H1 (cell line): ENCODE measurements at regions not wholly inside any gene's neighbourhood (a gene's known extent, or its start where the extent isn't known, plus 50 kb on each side); places are given as distances from the start of the nearest gene placed in this dataset.

ENCODE experiments used
- TF ChIP-seq, protein P1 (sequence below): fragments of 300-600 bp; sonication (generic); IDR thresholded peaks from 2 replicates; pipeline ENCODE4 v1.7.1; 2012; ENCODE audit warnings: low read length, moderate library complexity, mild to moderate bottlenecking, inconsistent platforms; ENCODE audit not compliant: insufficient replicate concordance

- TF ChIP-seq, protein P1, sequence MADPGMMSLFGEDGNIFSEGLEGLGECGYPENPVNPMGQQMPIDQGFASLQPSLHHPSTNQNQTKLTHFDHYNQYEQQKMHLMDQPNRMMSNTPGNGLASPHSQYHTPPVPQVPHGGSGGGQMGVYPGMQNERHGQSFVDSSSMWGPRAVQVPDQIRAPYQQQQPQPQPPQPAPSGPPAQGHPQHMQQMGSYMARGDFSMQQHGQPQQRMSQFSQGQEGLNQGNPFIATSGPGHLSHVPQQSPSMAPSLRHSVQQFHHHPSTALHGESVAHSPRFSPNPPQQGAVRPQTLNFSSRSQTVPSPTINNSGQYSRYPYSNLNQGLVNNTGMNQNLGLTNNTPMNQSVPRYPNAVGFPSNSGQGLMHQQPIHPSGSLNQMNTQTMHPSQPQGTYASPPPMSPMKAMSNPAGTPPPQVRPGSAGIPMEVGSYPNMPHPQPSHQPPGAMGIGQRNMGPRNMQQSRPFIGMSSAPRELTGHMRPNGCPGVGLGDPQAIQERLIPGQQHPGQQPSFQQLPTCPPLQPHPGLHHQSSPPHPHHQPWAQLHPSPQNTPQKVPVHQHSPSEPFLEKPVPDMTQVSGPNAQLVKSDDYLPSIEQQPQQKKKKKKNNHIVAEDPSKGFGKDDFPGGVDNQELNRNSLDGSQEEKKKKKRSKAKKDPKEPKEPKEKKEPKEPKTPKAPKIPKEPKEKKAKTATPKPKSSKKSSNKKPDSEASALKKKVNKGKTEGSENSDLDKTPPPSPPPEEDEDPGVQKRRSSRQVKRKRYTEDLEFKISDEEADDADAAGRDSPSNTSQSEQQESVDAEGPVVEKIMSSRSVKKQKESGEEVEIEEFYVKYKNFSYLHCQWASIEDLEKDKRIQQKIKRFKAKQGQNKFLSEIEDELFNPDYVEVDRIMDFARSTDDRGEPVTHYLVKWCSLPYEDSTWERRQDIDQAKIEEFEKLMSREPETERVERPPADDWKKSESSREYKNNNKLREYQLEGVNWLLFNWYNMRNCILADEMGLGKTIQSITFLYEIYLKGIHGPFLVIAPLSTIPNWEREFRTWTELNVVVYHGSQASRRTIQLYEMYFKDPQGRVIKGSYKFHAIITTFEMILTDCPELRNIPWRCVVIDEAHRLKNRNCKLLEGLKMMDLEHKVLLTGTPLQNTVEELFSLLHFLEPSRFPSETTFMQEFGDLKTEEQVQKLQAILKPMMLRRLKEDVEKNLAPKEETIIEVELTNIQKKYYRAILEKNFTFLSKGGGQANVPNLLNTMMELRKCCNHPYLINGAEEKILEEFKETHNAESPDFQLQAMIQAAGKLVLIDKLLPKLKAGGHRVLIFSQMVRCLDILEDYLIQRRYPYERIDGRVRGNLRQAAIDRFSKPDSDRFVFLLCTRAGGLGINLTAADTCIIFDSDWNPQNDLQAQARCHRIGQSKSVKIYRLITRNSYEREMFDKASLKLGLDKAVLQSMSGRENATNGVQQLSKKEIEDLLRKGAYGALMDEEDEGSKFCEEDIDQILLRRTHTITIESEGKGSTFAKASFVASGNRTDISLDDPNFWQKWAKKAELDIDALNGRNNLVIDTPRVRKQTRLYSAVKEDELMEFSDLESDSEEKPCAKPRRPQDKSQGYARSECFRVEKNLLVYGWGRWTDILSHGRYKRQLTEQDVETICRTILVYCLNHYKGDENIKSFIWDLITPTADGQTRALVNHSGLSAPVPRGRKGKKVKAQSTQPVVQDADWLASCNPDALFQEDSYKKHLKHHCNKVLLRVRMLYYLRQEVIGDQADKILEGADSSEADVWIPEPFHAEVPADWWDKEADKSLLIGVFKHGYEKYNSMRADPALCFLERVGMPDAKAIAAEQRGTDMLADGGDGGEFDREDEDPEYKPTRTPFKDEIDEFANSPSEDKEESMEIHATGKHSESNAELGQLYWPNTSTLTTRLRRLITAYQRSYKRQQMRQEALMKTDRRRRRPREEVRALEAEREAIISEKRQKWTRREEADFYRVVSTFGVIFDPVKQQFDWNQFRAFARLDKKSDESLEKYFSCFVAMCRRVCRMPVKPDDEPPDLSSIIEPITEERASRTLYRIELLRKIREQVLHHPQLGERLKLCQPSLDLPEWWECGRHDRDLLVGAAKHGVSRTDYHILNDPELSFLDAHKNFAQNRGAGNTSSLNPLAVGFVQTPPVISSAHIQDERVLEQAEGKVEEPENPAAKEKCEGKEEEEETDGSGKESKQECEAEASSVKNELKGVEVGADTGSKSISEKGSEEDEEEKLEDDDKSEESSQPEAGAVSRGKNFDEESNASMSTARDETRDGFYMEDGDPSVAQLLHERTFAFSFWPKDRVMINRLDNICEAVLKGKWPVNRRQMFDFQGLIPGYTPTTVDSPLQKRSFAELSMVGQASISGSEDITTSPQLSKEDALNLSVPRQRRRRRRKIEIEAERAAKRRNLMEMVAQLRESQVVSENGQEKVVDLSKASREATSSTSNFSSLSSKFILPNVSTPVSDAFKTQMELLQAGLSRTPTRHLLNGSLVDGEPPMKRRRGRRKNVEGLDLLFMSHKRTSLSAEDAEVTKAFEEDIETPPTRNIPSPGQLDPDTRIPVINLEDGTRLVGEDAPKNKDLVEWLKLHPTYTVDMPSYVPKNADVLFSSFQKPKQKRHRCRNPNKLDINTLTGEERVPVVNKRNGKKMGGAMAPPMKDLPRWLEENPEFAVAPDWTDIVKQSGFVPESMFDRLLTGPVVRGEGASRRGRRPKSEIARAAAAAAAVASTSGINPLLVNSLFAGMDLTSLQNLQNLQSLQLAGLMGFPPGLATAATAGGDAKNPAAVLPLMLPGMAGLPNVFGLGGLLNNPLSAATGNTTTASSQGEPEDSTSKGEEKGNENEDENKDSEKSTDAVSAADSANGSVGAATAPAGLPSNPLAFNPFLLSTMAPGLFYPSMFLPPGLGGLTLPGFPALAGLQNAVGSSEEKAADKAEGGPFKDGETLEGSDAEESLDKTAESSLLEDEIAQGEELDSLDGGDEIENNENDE = no peak
Measured at GRCh38 chr11:106329273-106330018, 252.0 kb downstream of the AASDHPPT start (continued).
